COLO829 (cell line): ENCODE measurements at regions not wholly inside any gene's neighbourhood (a gene's known extent, or its start where the extent isn't known, plus 50 kb on each side); places are given as distances from the start of the nearest gene placed in this dataset.
"Not testable (repeated sequence)": the region's sequence is repeated elsewhere in the genome, so short reads cannot be mapped to it uniquely, and the experiment has no call there.

Experiments used
- DNase-seq: peaks from one replicate; pipeline ENCODE4 v3.0.0; 2012; ENCODE audit warnings: low spot score

GRCh38 chr1:190835658-190836057 is 358.0 kb upstream of the BRINP3 start:
- no peak for DNase-seq

- not testable (repeated sequence) for DNase-seq
Measured at GRCh38 chr1:190837200-190837599, 359.5 kb upstream of the BRINP3 start.

- no peak for DNase-seq
Measured at GRCh38 chr1:190837888-190838287, 360.2 kb upstream of the BRINP3 start.

GRCh38 chr1:190847166-190847565 is 369.5 kb upstream of the BRINP3 start:
- DNase-seq: no peak

GRCh38 chr1:190849346-190849745 is 371.7 kb upstream of the BRINP3 start:
- no peak for DNase-seq

- DNase-seq: no peak
Measured at GRCh38 chr1:190852611-190853010, 374.9 kb upstream of the BRINP3 start.

- DNase-seq: no peak
Measured at GRCh38 chr1:190858140-190858539, 380.5 kb upstream of the BRINP3 start.

GRCh38 chr1:190864013-190864641 is 386.5 kb upstream of the BRINP3 start:
- DNase-seq: no peak

GRCh38 chr1:190880352-190880751 is 402.7 kb upstream of the BRINP3 start:
- no peak for DNase-seq

- DNase-seq: no peak
Measured at GRCh38 chr1:190881064-190881463, 403.4 kb upstream of the BRINP3 start.

- DNase-seq: no peak
Measured at GRCh38 chr1:190897233-190897632, 419.6 kb upstream of the BRINP3 start.

- DNase-seq: no peak
Measured at GRCh38 chr1:190904091-190904695, 426.5 kb upstream of the BRINP3 start.

- DNase-seq: no peak
Measured at GRCh38 chr1:190906206-190906725, 428.6 kb upstream of the BRINP3 start.

- no peak for DNase-seq
Measured at GRCh38 chr1:190908246-190908645, 430.6 kb upstream of the BRINP3 start.

GRCh38 chr1:190908691-190909090 is 431.0 kb upstream of the BRINP3 start:
- no peak for DNase-seq

- DNase-seq: no peak
Measured at GRCh38 chr1:190935925-190936324, 458.3 kb upstream of the BRINP3 start.

- no peak for DNase-seq
Measured at GRCh38 chr1:190936337-190936736, 458.7 kb upstream of the BRINP3 start.

- DNase-seq: no peak
Measured at GRCh38 chr1:190940951-190941350, 463.3 kb upstream of the BRINP3 start.

- no peak for DNase-seq
Measured at GRCh38 chr1:190942475-190942874, 464.8 kb upstream of the BRINP3 start.

GRCh38 chr1:190943722-190944121 is 466.1 kb upstream of the BRINP3 start:
- DNase-seq: not testable (repeated sequence)

- DNase-seq: no peak
Measured at GRCh38 chr1:190949939-190950338, 472.3 kb upstream of the BRINP3 start.

GRCh38 chr1:190957565-190957964 is 479.9 kb upstream of the BRINP3 start:
- DNase-seq: no peak

- DNase-seq: no peak
Measured at GRCh38 chr1:190963321-190963720, 485.7 kb upstream of the BRINP3 start.

- DNase-seq: no peak
Measured at GRCh38 chr1:190975827-190976226, 498.2 kb upstream of the BRINP3 start.
